H1 (cell line): ENCODE measurements at regions not wholly inside any gene's neighbourhood (a gene's known extent, or its start where the extent isn't known, plus 50 kb on each side); places are given as distances from the start of the nearest gene placed in this dataset.

Source experiments
- CTCF ChIA-PET: fragments of 300-600 bp; sonication (Branson Sonifier 250); formaldehyde crosslinking; loops from one replicate; lab custom pipeline; 2021; ENCODE audit not compliant: partially characterized antibody; lab: Charles Lee
- POLR2A ChIA-PET: fragments of 300-600 bp; sonication (Branson Sonifier 250); formaldehyde crosslinking; loops from one replicate; lab custom pipeline; 2021; ENCODE audit warnings: inconsistent platforms; ENCODE audit not compliant: partially characterized antibody; lab: Charles Lee
- DNase-seq, 2 experiments: peaks; one replicate each; pipeline versions ENCODE4 v3.0.0 to v3.0.0-alpha.2; 2010 to 2022; ENCODE audit warnings: low spot score in 2 of 2, low read depth in 1 of 2, mixed read lengths in 1 of 2
- FAIRE-seq: peaks from 2 replicates; lab custom pipeline; 2011; peaks lifted over from hg19 to GRCh38; lab: Jason Lieb, UNC
- H2AFZ ChIP-seq: 2 replicates; pipeline ENCODE4 v1.8.1; 2012; ENCODE audit warnings: low read length, inconsistent platforms
- H2AK5ac ChIP-seq: 2 replicates; pipeline ENCODE4 v1.6.1; 2013; ENCODE audit warnings: low read depth, low read length
- H2BK120ac ChIP-seq: replicated peaks from 2 replicates; pipeline ENCODE3; 2013; ENCODE audit warnings: low read depth, low read length, inconsistent platforms
- H2BK12ac ChIP-seq: 2 replicates; pipeline ENCODE4 v1.6.1; 2013; ENCODE audit warnings: low read depth, low read length
- H2BK15ac ChIP-seq: 2 replicates; pipeline ENCODE4 v1.6.1; 2013; ENCODE audit warnings: low read length
- H2BK20ac ChIP-seq: 2 replicates; pipeline ENCODE4 v1.6.1; 2013; ENCODE audit warnings: low read length
- H2BK5ac ChIP-seq: 2 replicates; pipeline ENCODE4 v1.6.1; 2013; ENCODE audit warnings: low read depth, low read length
- H3K14ac ChIP-seq: 2 replicates; pipeline ENCODE4 v1.6.1; 2013; ENCODE audit warnings: inconsistent platforms; ENCODE audit not compliant: insufficient read length
- H3K18ac ChIP-seq: 2 replicates; pipeline ENCODE4 v1.6.1; 2013; ENCODE audit warnings: low read length; ENCODE audit errors: extremely low read depth
- H3K23ac ChIP-seq: 2 replicates; pipeline ENCODE4 v1.6.1; 2013; ENCODE audit warnings: inconsistent platforms; ENCODE audit not compliant: insufficient read length
- H3K23me2 ChIP-seq: 2 replicates; pipeline ENCODE4 v1.6.1; 2013; ENCODE audit warnings: low read depth, low read length
- H3K27ac ChIP-seq: 2 replicates; pipeline ENCODE4 v1.6.1; 2011; ENCODE audit warnings: low read depth, low read length, inconsistent platforms
- H3K27me3 ChIP-seq, 4 experiments: replicated peaks in 1 of 4; 1 replicate in 1 of 4; 2 replicates in 3 of 4; pipeline versions ENCODE4 v1.6.1 to v1.8.1; 2011 to 2013; ENCODE audit warnings: low read length in 3 of 4, mild to moderate bottlenecking in 3 of 4, inconsistent platforms in 2 of 4, mixed read lengths in 2 of 4, moderate library complexity in 1 of 4; ENCODE audit not compliant: control insufficient read depth in 3 of 4, insufficient read depth in 3 of 4; ENCODE audit errors: extremely low read depth in 1 of 4
- H3K36me3 ChIP-seq, 4 experiments: 2 replicates each; pipeline versions ENCODE4 v1.6.1 to v1.8.1; 2011 to 2013; ENCODE audit warnings: mild to moderate bottlenecking in 4 of 4, low read length in 3 of 4, moderate library complexity in 2 of 4, control low read depth in 1 of 4, inconsistent platforms in 1 of 4; ENCODE audit not compliant: insufficient read depth in 4 of 4, control insufficient read depth in 2 of 4
- H3K4ac ChIP-seq: replicated peaks from 2 replicates; pipeline ENCODE3; 2013; ENCODE audit warnings: low read length, low read depth, mixed read lengths, inconsistent platforms; ENCODE audit not compliant: insufficient read length
- H3K4me1 ChIP-seq, 4 experiments: replicated peaks in 1 of 4; 1 replicate in 1 of 4; 2 replicates in 3 of 4; pipeline versions ENCODE4 v1.6.1 to v1.8.1; 2011 to 2013; ENCODE audit warnings: low read length in 3 of 4, inconsistent platforms in 2 of 4, mixed read lengths in 1 of 4; ENCODE audit not compliant: insufficient read depth in 4 of 4, control insufficient read depth in 3 of 4
- H3K4me2 ChIP-seq, 2 experiments: 2 replicates each; pipeline versions ENCODE4 v1.6.1 to v1.8.1; 2011 to 2013; ENCODE audit warnings: low read depth in 2 of 2, low read length in 2 of 2, control low read depth in 1 of 2, inconsistent platforms in 1 of 2, mild to moderate bottlenecking in 1 of 2; ENCODE audit not compliant: insufficient read depth in 1 of 2
- H3K4me3 ChIP-seq, 4 experiments: fragments of 200-600, 300-600 bp in 1 of 4; sonication (generic), shearing (Covaris generic), sonication (Bioruptor Twin) in 1 of 4; 2 replicates each; pipeline versions ENCODE4 v1.5.1 to v1.8.1; 2011 to 2016; ENCODE audit warnings: low read length in 4 of 4, low read depth in 3 of 4, control low read depth in 2 of 4, inconsistent platforms in 2 of 4, mild to moderate bottlenecking in 2 of 4, mixed read lengths in 1 of 4, moderate library complexity in 1 of 4; ENCODE audit not compliant: insufficient read depth in 2 of 4; ENCODE audit errors: extremely low read depth in 1 of 4
- H3K56ac ChIP-seq: replicated peaks from 2 replicates; pipeline ENCODE3; 2013; ENCODE audit warnings: low read depth, mild to moderate bottlenecking, mixed read lengths, low read length, inconsistent platforms; ENCODE audit not compliant: insufficient read length
- H3K79me1 ChIP-seq: 2 replicates; pipeline ENCODE4 v1.6.1; 2013; ENCODE audit warnings: low read depth, low read length, control low read depth
- H3K79me2 ChIP-seq, 2 experiments: 2 replicates each; pipeline versions ENCODE4 v1.6.1 to v1.8.1; 2012 to 2013; ENCODE audit warnings: low read length in 2 of 2, mild to moderate bottlenecking in 2 of 2, inconsistent platforms in 1 of 2; ENCODE audit not compliant: insufficient read depth in 2 of 2, control insufficient read depth in 1 of 2
- H3K9ac ChIP-seq, 4 experiments: replicated peaks in 1 of 4; 1 replicate in 1 of 4; 2 replicates in 3 of 4; pipeline versions ENCODE4 v1.6.1 to v1.8.1; 2011 to 2013; ENCODE audit warnings: low read depth in 3 of 4, low read length in 3 of 4, control low read depth in 2 of 4, mild to moderate bottlenecking in 2 of 4, moderate library complexity in 2 of 4, inconsistent platforms in 1 of 4; ENCODE audit errors: extremely low read depth in 1 of 4
- H3K9me3 ChIP-seq, 2 experiments: 2 replicates each; pipeline versions ENCODE4 v1.6.1 to v1.8.1; 2012 to 2013; ENCODE audit warnings: mild to moderate bottlenecking in 2 of 2, moderate library complexity in 2 of 2, control low read depth in 1 of 2, inconsistent platforms in 1 of 2, low read depth in 1 of 2, low read length in 1 of 2, mixed read lengths in 1 of 2; ENCODE audit not compliant: insufficient read depth in 2 of 2
- H4K20me1 ChIP-seq, 2 experiments: replicated peaks in 1 of 2; 2 replicates each; pipeline versions ENCODE3 to v1.8.1; 2011 to 2013; ENCODE audit warnings: inconsistent platforms in 2 of 2, low read length in 2 of 2, mild to moderate bottlenecking in 1 of 2; ENCODE audit not compliant: insufficient read depth in 2 of 2, control insufficient read depth in 1 of 2
- H4K5ac ChIP-seq: 2 replicates; pipeline ENCODE4 v1.6.1; 2013; ENCODE audit warnings: low read length, low read depth, mixed read lengths, inconsistent platforms; ENCODE audit not compliant: insufficient read length
- H4K8ac ChIP-seq: 2 replicates; pipeline ENCODE4 v1.8.0; 2013; ENCODE audit warnings: mild to moderate bottlenecking, moderate library complexity, low read length, inconsistent platforms; ENCODE audit not compliant: insufficient read depth; ENCODE audit errors: extremely low read depth
- H4K91ac ChIP-seq: replicated peaks from 2 replicates; pipeline ENCODE3; 2013; ENCODE audit warnings: low read length, mixed read lengths, inconsistent platforms; ENCODE audit not compliant: insufficient read length
- ATF3 ChIP-seq: IDR thresholded peaks from 2 replicates; pipeline ENCODE4 v1.6.1; 2011; ENCODE audit warnings: low read depth, mild to moderate bottlenecking, low read length; ENCODE audit not compliant: insufficient read depth
- BACH1 ChIP-seq: IDR thresholded peaks from 2 replicates; pipeline ENCODE4 v1.6.1; 2012; ENCODE audit warnings: low read length, improper control_type of control experiment
- CBX8 ChIP-seq: fragments of 300-800, 300-1000 bp; sonication (generic); IDR thresholded peaks from 2 replicates; pipeline ENCODE4 v1.7.1; 2016; ENCODE audit warnings: low read depth, low read length, borderline replicate concordance
- CEBPB ChIP-seq: IDR thresholded peaks from 2 replicates; pipeline ENCODE4 v1.6.1; 2012; ENCODE audit warnings: low read depth, low read length
- GABPA ChIP-seq: IDR thresholded peaks from 2 replicates; pipeline ENCODE4 v1.6.1; 2011; ENCODE audit warnings: mild to moderate bottlenecking, low read length, moderate library complexity, borderline replicate concordance; ENCODE audit not compliant: insufficient read depth
- GTF2F1 ChIP-seq: IDR thresholded peaks from 2 replicates; pipeline ENCODE4 v1.6.1; 2012; ENCODE audit warnings: low read depth, low read length, improper control_type of control experiment, borderline replicate concordance
- KDM1A ChIP-seq: fragments of 200-600, 300-600 bp; sonication (generic); IDR thresholded peaks from 2 replicates; pipeline ENCODE4 v1.7.1; 2016; ENCODE audit warnings: mild to moderate bottlenecking, low read length, borderline replicate concordance
- KDM4A ChIP-seq: IDR thresholded peaks from one replicate; pipeline ENCODE4 v1.7.1; 2012; ENCODE audit warnings: low read depth, mild to moderate bottlenecking, moderate library complexity, low read length, inconsistent platforms; ENCODE audit not compliant: severe bottlenecking
- NANOG ChIP-seq: IDR thresholded peaks from 2 replicates; pipeline ENCODE4 v1.6.1; 2011; ENCODE audit warnings: low read length, low read depth, mild to moderate bottlenecking, inconsistent platforms; ENCODE audit not compliant: insufficient read depth, poor library complexity, severe bottlenecking
- POLR2AphosphoS5 ChIP-seq: IDR thresholded peaks from 2 replicates; pipeline ENCODE4 v1.6.1; 2011; ENCODE audit warnings: low read depth, low read length
- POU5F1 ChIP-seq: IDR thresholded peaks from 2 replicates; pipeline ENCODE4 v1.6.1; 2011; ENCODE audit warnings: low read depth, mild to moderate bottlenecking, low read length, moderate library complexity
- RFX5 ChIP-seq: IDR thresholded peaks from 2 replicates; pipeline ENCODE4 v1.6.1; 2011; ENCODE audit warnings: low read depth, low read length, improper control_type of control experiment, borderline replicate concordance
- RXRA ChIP-seq: IDR thresholded peaks from 2 replicates; pipeline ENCODE4 v1.6.1; 2011; ENCODE audit warnings: low read depth, mild to moderate bottlenecking, low read length, moderate library complexity; ENCODE audit not compliant: insufficient read depth
- SAP30 ChIP-seq: fragments of 300-600 bp; sonication (generic); IDR thresholded peaks from 2 replicates; pipeline ENCODE4 v1.7.1; 2012; ENCODE audit warnings: low read length, moderate library complexity, mild to moderate bottlenecking, inconsistent platforms; ENCODE audit not compliant: insufficient read depth, insufficient replicate concordance
- SP4 ChIP-seq: IDR thresholded peaks from 2 replicates; pipeline ENCODE4 v1.6.1; 2012; ENCODE audit warnings: low read length, inconsistent platforms
- WGBS, 2 experiments: shearing (Covaris generic) in 1 of 2; methylation state at CpG; one replicate each; pipeline versions ENCODE4 v1.1.6 to v1.1.7; 2013 to 2015; ENCODE audit warnings: low lambda C conversion rate in 2 of 2, mixed read lengths in 2 of 2, inconsistent platforms in 1 of 2, low coverage in 1 of 2, missing lambda C conversion rate in 1 of 2; ENCODE audit not compliant: insufficient replicate concordance in 2 of 2, insufficient coverage in 1 of 2, insufficient read length in 1 of 2; ENCODE audit errors: extremely low coverage in 1 of 2, missing lambda C conversion rate in 1 of 2; 5-methylcytosine and 5-hydroxymethylcytosine counted together

GRCh38 chr4:27787195-27787594 lies 926.6 kb downstream of the STIM2 start:
- no peak overlapping the region for H4K8ac ChIP-seq
- H4K20me1 ChIP-seq, result no peaks in the 10 kb centered on the region
- H3K36me3 ChIP-seq, result no peaks in the 10 kb centered on the region
- no peaks in the 10 kb centered on the region for H3K79me2 ChIP-seq
- H2AFZ ChIP-seq, result no peak overlapping the region
- no peak overlapping the region for H3K4ac ChIP-seq
- no peak overlapping the region for H2BK120ac ChIP-seq
- DNase-seq (no peak), FAIRE-seq (no peak)
- H2BK15ac ChIP-seq, result no peak overlapping the region
- no peak overlapping the region for H2BK20ac ChIP-seq
- H3K79me1 ChIP-seq, result no peaks in the 10 kb centered on the region
- no peak overlapping the region for H3K23ac ChIP-seq
- H3K27ac ChIP-seq, result no peak overlapping the region
- H3K56ac ChIP-seq, result no peak overlapping the region
- H3K23me2 ChIP-seq, result no peaks in the 10 kb centered on the region
- H3K4me3 ChIP-seq, result no peak overlapping the region
- H2BK5ac ChIP-seq, result no peak overlapping the region
- H4K5ac ChIP-seq, result no peak overlapping the region
- H3K9me3 ChIP-seq, result no peaks in the 10 kb centered on the region
- 85% methylated on average over 2 of the region's 2 CpGs; no CpG with 5 or more reads in 1 of the 2 experiments for WGBS, 2 experiments
- H3K9ac ChIP-seq, result no peak overlapping the region
- no peaks in the 10 kb centered on the region for H3K4me1 ChIP-seq
- no peak overlapping the region for H4K91ac ChIP-seq
- ChIA-PET CTCF (no interaction called here), POLR2A (no interaction called here)
- no peak overlapping the region for H3K4me2 ChIP-seq
- no peak overlapping the region for H3K14ac ChIP-seq
- no peak overlapping the region for H3K18ac ChIP-seq
- H2BK12ac ChIP-seq, result no peak overlapping the region
- H2AK5ac ChIP-seq, result no peak overlapping the region
- no peaks in the 10 kb centered on the region for H3K27me3 ChIP-seq
- TF ChIP-seq GTF2F1 (no peak), SAP30 (no peak), CBX8 (no peak), KDM1A (no peak), NANOG (no peak), ATF3 (no peak), KDM4A (no peak), CEBPB (no peak), GABPA (no peak), SP4 (no peak), POU5F1 (no peak), BACH1 (no peak), RXRA (no peak), RFX5 (no peak), POLR2AphosphoS5 (no peak)
